ENCODE measurements at regions not wholly inside any gene's neighbourhood (a gene's known extent, or its start where the extent isn't known, plus 50 kb on each side); places are given as distances from the start of the nearest gene placed in this dataset.
"Not testable (repeated sequence)": the region's sequence is repeated elsewhere in the genome, so short reads cannot be mapped to it uniquely, and the experiment has no call there.

DNA sequence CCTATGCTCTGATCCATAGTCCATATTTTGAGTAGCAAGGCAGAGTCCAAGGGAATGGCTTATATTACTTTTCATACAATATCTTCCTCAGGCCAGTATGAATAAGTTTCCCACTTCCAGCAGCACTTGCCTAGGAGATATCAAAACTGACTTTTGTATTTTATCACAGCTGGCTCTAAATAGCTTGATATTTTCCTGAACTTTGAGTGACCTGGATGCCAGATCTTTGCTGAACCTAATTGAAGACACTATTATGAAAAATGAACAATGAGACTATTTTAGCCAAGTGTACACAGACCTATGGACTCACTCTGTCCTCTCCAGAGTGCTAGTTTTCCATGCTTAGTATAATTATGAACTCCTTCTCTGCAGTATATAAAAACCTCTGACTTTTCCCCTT, 475.6 kb upstream of the PTGER4 start:
- Mint-ChIP-seq H3K36me3 (no peaks in the 10 kb centered on the region), H3K4me1 (peaks cover 10% of the 10 kb centered on the region), H3K4me3 (no peak overlapping the region), H3K9me3 (peaks cover 7% of the 10 kb centered on the region), H3K27ac (peak overlapping the region; percentile 27), H3K27me3 (ENCODE audit: low read depth) (no peaks in the 10 kb centered on the region)
- no peak for DNase-seq (ENCODE audit: low spot score in 2 of 2, unreplicated experiment in 2 of 2)
- TF ChIP-seq, protein P1, sequence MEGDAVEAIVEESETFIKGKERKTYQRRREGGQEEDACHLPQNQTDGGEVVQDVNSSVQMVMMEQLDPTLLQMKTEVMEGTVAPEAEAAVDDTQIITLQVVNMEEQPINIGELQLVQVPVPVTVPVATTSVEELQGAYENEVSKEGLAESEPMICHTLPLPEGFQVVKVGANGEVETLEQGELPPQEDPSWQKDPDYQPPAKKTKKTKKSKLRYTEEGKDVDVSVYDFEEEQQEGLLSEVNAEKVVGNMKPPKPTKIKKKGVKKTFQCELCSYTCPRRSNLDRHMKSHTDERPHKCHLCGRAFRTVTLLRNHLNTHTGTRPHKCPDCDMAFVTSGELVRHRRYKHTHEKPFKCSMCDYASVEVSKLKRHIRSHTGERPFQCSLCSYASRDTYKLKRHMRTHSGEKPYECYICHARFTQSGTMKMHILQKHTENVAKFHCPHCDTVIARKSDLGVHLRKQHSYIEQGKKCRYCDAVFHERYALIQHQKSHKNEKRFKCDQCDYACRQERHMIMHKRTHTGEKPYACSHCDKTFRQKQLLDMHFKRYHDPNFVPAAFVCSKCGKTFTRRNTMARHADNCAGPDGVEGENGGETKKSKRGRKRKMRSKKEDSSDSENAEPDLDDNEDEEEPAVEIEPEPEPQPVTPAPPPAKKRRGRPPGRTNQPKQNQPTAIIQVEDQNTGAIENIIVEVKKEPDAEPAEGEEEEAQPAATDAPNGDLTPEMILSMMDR (IDR thresholded peaks at IDR 0.05; ENCODE audit: unreplicated experiment): no peak

DNA sequence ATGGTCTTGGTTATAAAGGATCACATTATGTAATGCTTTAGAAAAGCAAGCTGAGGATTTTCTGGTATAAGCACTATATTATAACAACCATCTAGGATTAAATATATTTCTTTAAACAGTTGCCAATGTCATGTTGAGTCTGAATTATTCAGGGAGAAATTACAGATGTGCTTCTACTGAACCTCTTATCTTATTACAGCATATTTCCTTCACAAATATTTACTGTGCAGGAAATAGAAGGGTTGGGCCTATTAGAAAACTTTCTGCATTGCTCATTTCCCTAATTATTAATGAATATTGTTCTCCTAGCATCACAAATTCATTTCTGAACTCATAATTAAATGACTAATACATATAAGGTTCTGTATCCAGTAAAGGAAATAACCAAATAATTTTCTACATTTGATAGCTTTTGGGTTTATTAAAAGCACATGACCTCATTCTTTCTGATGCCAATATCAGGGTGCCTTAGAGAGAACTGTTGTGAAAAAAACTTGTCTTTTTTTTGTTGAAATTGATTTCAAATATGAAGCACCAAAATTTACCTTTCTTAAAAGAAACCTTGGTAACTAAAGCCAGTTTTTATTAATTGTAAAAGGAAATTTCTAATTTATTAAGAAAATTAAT, 476.8 kb upstream of the PTGER4 start:
- Mint-ChIP-seq H3K36me3 (no peaks in the 10 kb centered on the region), H3K27me3 (ENCODE audit: low read depth) (no peaks in the 10 kb centered on the region), H3K4me1 (peaks cover 10% of the 10 kb centered on the region)

DNA sequence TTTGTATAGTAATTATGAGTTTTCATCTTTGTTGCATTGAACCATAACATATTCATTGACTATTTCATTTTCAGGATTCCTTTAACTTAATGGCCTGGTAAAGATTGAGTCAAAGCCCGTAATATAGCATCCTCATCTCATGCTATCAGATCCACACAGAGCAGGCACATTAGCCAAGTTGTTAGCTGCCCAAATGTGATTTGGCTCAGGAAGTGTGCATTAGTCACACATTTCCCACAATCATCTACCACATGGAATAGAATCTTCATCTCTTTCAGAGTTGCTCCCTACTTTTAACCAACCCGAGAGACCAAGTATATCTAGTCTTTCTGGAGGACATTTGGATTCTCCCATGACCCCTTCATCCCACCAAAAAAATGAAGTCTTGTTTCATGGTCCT, 481.0 kb upstream of the PTGER4 start:
- Mint-ChIP-seq H3K4me1 (peaks cover 3% of the 10 kb centered on the region), H3K36me3 (no peaks in the 10 kb centered on the region), H3K9me3 (peaks cover 10% of the 10 kb centered on the region), H3K27me3 (ENCODE audit: low read depth) (no peaks in the 10 kb centered on the region), H3K27ac (no peak overlapping the region), H3K4me3 (no peak overlapping the region)
- TF ChIP-seq, protein P1 (IDR thresholded peaks at IDR 0.05; ENCODE audit: unreplicated experiment): no peak
- no peak for DNase-seq (ENCODE audit: low spot score in 2 of 2, unreplicated experiment in 2 of 2)

More for the DNA sequence above, 476.8 kb upstream of the PTGER4 start:
- DNase-seq (ENCODE audit: low spot score in 2 of 2, unreplicated experiment in 2 of 2): no peak
- no peak overlapping the region for H3K27ac Mint-ChIP-seq
- TF ChIP-seq, protein P1 (IDR thresholded peaks at IDR 0.05; ENCODE audit: unreplicated experiment): no peak
- H3K9me3 Mint-ChIP-seq: peaks cover 7% of the 10 kb centered on the region
- no peak overlapping the region for H3K4me3 Mint-ChIP-seq

DNA sequence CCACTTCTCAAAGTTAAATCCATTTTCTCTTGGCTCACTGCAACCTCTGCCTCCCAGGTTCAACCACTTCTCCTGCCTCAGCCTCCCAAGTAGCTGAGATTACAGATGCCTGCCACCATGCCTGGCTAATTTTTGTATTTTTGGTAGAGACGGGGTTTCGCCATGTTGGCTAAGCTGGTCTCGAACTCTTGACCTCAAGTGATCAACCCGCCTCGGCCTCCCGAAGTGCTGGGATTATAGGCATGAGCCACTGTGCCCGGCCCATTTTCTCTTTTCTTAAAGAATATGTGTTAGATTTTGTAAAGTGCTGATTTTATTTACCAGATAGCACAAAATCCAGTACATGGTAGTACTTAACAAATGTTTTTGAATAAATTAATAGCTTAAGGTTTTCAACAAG, 484.1 kb upstream of the PTGER4 start:
- not testable (repeated sequence) for H3K4me3 Mint-ChIP-seq; H3K4me1 Mint-ChIP-seq; H3K27me3 Mint-ChIP-seq (ENCODE audit: low read depth); H3K36me3 Mint-ChIP-seq; H3K27ac Mint-ChIP-seq; DNase-seq (ENCODE audit: low spot score in 2 of 2, unreplicated experiment in 2 of 2); H3K9me3 Mint-ChIP-seq

DNA sequence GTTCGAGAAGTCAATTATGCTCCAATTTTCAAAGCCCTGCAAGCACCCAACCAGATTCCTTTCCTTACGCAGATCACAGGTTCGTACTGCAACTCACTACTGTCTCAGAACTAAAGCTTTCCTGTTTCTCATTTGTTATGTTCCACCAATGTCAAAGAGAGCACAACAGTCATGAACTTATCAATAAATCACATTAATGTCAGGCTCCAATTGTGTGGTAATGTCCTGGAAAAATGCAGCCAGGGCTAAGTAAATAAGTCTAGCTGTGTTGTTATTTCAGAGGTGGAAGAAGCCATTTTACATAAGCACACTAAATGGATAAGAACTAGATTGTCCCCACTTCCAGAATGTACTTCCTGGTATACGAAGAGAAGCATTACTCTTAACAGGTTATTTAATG, 488.6 kb upstream of the PTGER4 start:
- Mint-ChIP-seq H3K27ac (no peak overlapping the region), H3K27me3 (ENCODE audit: low read depth) (no peaks in the 10 kb centered on the region), H3K36me3 (no peaks in the 10 kb centered on the region)

DNA sequence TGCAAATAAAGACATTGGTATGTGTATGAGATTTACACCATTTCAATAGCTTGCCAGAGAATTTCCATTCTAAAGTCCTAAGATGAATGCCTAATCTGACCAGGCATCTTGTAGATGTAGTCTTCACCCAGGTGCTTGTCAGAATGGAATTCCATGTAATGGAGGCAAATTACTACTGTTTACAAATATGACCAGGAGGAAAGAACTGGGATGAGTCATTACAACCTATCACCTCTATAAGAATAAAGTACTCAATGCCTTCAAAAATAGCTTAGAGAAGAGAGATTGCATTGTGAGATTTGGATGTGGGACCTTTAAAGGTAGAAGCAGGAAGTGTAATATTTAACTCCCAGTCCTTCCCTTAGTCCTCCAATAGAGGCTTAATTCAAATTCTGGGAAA, 507.0 kb upstream of the PTGER4 start:
- peaks cover 18% of the 10 kb centered on the region for H3K36me3 Mint-ChIP-seq
- peaks cover 55% of the 10 kb centered on the region for H3K9me3 Mint-ChIP-seq
- DNase-seq (ENCODE audit: low spot score in 2 of 2, unreplicated experiment in 2 of 2): no peak
- TF ChIP-seq, protein P1 (IDR thresholded peaks at IDR 0.05; ENCODE audit: unreplicated experiment): no peak
- no peak overlapping the region for H3K4me3 Mint-ChIP-seq
- H3K27ac Mint-ChIP-seq: no peak overlapping the region
- H3K27me3 Mint-ChIP-seq (ENCODE audit: low read depth): no peaks in the 10 kb centered on the region
- H3K4me1 Mint-ChIP-seq: no peaks in the 10 kb centered on the region

More for the DNA sequence above, 488.6 kb upstream of the PTGER4 start:
- TF ChIP-seq, protein P1 (IDR thresholded peaks at IDR 0.05; ENCODE audit: unreplicated experiment): no peak
- no peak overlapping the region for H3K4me3 Mint-ChIP-seq
- no peak for DNase-seq (ENCODE audit: low spot score in 2 of 2, unreplicated experiment in 2 of 2)
- peaks cover 12% of the 10 kb centered on the region for H3K4me1 Mint-ChIP-seq
- H3K9me3 Mint-ChIP-seq: no peaks in the 10 kb centered on the region

All from mesothelial cell of epicardium (in vitro differentiated cells).